ENCODE measurements at regions not wholly inside any gene's neighbourhood (a gene's known extent, or its start where the extent isn't known, plus 50 kb on each side); places are given as distances from the start of the nearest gene placed in this dataset.

- TF ChIP-seq POLR2AphosphoS5 (IDR thresholded peaks at IDR 0.05) (no peak), POLR2A (IDR thresholded peaks at IDR 0.05) (no peak), CTCF (IDR thresholded peaks at IDR 0.05) (no peak)
- intact Hi-C loops (cut with DNase I) = loop anchor here (1.0 to 10.0 kb wide), 3 partner anchors 214 to 622 kb away; no protein-coding TSS in a partner anchor
- Histone ChIP-seq H3K4me3 (no peak overlapping the region), H3K9me3 (no peaks in the 10 kb centered on the region), H3K36me3 (no peaks in the 10 kb centered on the region), H3K27me3 (replicated peaks; ENCODE audit: insufficient read depth) (no peaks in the 10 kb centered on the region), H3K4me1 (replicated peaks) (peaks cover 4% of the 10 kb centered on the region), H3K27ac (peak overlapping the region; percentile 83 to 92)
- 35% methylated on average over 8 of the region's 8 CpGs for WGBS
- no peak for DNase-seq (ENCODE audit: low spot score)
Measured at GRCh38 chr1:54486907-54487306, 61.1 kb upstream of the ACOT11 start.

GRCh38 chr1:54485416-54485815 is 62.6 kb upstream of the ACOT11 start:
- Histone ChIP-seq H3K4me3 (no peak overlapping the region), H3K36me3 (no peaks in the 10 kb centered on the region), H3K4me1 (replicated peaks) (peaks cover 4% of the 10 kb centered on the region), H3K9me3 (no peaks in the 10 kb centered on the region), H3K27ac (peak overlapping the region in 1 of 2 donors; percentile 26), H3K27me3 (replicated peaks; ENCODE audit: insufficient read depth) (no peaks in the 10 kb centered on the region)
- peak; percentile 37 for DNase-seq (ENCODE audit: low spot score)
- 25% methylated on average over 5 of the region's 5 CpGs for WGBS
- TF ChIP-seq POLR2A (IDR thresholded peaks at IDR 0.05) (no peak), POLR2AphosphoS5 (IDR thresholded peaks at IDR 0.05) (peak; percentile 24)
- intact Hi-C loops (cut with DNase I) = loop anchor here (5.0 to 10.0 kb wide), 2 partner anchors 413 to 621 kb away; no protein-coding TSS in a partner anchor

- intact Hi-C loops (cut with DNase I) = loop anchor here (10.0 kb wide), 1 partner anchor 619 kb away; no protein-coding TSS in a partner anchor
- no peaks in the 10 kb centered on the region for H3K9me3 ChIP-seq
- 75% methylated on average over 11 of the region's 11 CpGs for WGBS
- no peaks in the 10 kb centered on the region for H3K36me3 ChIP-seq
- TF ChIP-seq CTCF (IDR thresholded peaks at IDR 0.05) = no peak
- no peak for TF ChIP-seq POLR2AphosphoS5 (IDR thresholded peaks at IDR 0.05)
- TF ChIP-seq POLR2A (IDR thresholded peaks at IDR 0.05) = no peak
- DNase-seq (ENCODE audit: low spot score) = no peak
- peaks cover 4% of the 10 kb centered on the region for H3K4me1 ChIP-seq (replicated peaks)
- H3K27me3 ChIP-seq (replicated peaks; ENCODE audit: insufficient read depth) = no peaks in the 10 kb centered on the region
- H3K27ac ChIP-seq = no peak overlapping the region
- no peak overlapping the region for H3K4me3 ChIP-seq
Measured at GRCh38 chr1:54483875-54484437, 64.1 kb upstream of the ACOT11 start.

- no peak for TF ChIP-seq CTCF (IDR thresholded peaks at IDR 0.05)
- TF ChIP-seq POLR2AphosphoS5 (IDR thresholded peaks at IDR 0.05) = no peak
- TF ChIP-seq POLR2A (IDR thresholded peaks at IDR 0.05) = no peak
- Histone ChIP-seq H3K4me3 (no peak overlapping the region), H3K9me3 (no peaks in the 10 kb centered on the region), H3K27ac (no peak overlapping the region), H3K36me3 (no peaks in the 10 kb centered on the region), H3K4me1 (replicated peaks) (peaks cover 4% of the 10 kb centered on the region), H3K27me3 (replicated peaks; ENCODE audit: insufficient read depth) (no peaks in the 10 kb centered on the region)
- intact Hi-C loops (cut with DNase I) = loop anchor here (10.0 kb wide), 1 partner anchor 617 kb away; no protein-coding TSS in a partner anchor
- DNase-seq (ENCODE audit: low spot score) = no peak
- whole genome bisulfite sequencing = 87% methylated on average over 5 of the region's 5 CpGs
Measured at GRCh38 chr1:54481201-54481884, 66.7 kb upstream of the ACOT11 start.

GRCh38 chr1:54480525-54480848 is 67.5 kb upstream of the ACOT11 start:
- Histone ChIP-seq H3K4me3 (no peak overlapping the region), H3K27me3 (replicated peaks; ENCODE audit: insufficient read depth) (no peaks in the 10 kb centered on the region), H3K27ac (no peak overlapping the region), H3K36me3 (no peaks in the 10 kb centered on the region), H3K4me1 (replicated peaks) (peaks cover under 1% of the 10 kb centered on the region), H3K9me3 (no peaks in the 10 kb centered on the region)
- TF ChIP-seq POLR2A (IDR thresholded peaks at IDR 0.05) (no peak), POLR2AphosphoS5 (IDR thresholded peaks at IDR 0.05) (no peak)
- 38% methylated on average over 4 of the region's 4 CpGs for WGBS
- intact Hi-C loops (cut with DNase I) = loop anchor here (10.0 kb wide), 1 partner anchor 616 kb away; no protein-coding TSS in a partner anchor
- DNase-seq (ENCODE audit: low spot score) = no peak
